HG02642 (cell line): ENCODE measurements at regions not wholly inside any gene's neighbourhood (a gene's known extent, or its start where the extent isn't known, plus 50 kb on each side); places are given as distances from the start of the nearest gene placed in this dataset.

Experiments used
- ATAC-seq: cut with Tn5 transposase; IDR thresholded peaks from one replicate; pipeline ENCODE4 v1.9.1; 2021; ENCODE audit warnings: mild to moderate bottlenecking; ENCODE audit not compliant: unreplicated experiment, poor library complexity

DNA sequence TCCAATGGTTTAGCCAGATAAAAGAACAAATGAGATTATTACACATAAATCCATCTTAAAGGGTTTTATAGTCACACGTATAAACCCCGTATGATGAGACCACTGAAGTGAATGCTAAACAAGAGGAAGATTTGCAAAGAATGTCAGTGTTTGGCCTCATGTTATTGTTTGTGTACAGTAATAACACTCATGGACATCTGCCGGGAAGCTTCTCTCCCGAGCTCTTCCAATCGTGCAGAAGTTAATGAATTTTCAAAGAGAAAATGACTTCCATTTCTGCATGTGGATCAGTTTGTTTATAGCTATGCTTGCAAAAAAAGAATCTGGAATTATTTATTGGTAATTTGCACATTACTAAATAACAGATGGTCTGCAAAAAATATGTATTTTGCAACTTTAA lies 88.5 kb upstream of the APCDD1 start:
- no peak for ATAC-seq

DNA sequence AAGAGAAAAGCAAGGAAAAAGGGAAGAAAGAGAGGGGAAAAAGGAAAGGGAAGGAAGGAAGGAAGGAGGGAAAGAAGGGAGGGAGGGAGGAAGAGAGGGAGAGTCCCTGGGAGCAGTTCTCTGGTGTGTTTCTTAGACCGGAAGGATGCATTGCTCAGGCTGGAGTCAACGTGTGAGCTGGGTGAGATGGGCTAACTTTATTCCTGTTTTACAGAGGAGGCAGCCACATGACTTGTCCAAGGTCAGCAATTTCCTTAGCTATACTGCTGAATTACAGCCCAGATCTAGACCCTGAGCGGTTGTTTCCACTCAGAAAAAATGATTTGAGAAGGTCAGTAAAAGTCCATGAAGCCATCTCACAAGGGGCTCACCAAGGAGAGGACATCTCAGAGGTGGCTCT lies 86.6 kb upstream of the APCDD1 start:
- ATAC-seq: no peak

DNA sequence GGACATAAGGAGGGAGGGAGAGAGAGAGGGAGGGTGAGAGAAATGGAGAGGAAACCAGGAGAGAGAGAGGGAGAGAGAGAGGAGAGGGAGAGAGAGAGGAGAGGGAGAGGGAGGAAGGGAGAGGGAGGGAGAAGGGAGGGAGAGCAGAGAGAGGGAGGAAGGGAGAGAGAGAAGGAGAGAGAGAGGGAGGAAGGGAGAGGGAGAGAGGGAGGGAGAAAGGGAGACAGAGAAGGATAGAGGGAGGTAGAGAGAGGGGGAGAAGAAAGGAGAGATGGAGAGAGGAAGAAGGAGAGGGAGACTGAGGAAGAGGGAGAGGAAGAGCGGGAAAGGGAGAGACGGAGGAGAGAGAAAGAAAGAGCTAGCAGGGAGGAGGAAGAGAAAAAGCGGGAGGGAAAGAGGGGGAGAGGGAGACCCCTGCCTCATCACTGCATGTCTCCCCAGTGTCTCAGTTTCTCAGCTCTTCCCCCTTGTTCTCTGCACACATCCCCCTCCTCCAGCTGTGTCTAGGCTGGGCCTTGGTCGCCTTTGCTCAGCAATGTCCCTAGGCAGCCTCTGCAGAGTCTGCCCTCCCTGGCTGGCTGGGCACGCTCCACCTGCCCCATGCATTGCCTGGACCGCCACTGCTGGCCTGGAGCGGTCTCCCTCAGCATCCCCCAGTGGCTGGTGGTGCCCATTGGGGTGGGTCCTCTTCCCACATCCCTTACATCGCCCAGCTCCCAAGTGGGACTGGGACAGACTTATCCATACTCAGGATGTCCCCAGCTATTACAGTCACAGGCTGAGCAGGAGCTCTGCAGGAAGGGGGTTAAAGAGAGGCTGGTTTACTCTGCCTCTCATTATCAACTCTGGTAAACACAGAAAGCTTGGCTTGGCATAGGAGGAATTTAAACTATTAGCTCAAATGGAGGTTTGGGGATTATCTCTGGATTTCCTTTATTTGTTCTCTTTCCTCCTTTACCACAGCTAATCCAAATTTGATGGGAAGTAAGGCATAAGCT lies 85.7 kb upstream of the APCDD1 start:
- ATAC-seq: no peak

DNA sequence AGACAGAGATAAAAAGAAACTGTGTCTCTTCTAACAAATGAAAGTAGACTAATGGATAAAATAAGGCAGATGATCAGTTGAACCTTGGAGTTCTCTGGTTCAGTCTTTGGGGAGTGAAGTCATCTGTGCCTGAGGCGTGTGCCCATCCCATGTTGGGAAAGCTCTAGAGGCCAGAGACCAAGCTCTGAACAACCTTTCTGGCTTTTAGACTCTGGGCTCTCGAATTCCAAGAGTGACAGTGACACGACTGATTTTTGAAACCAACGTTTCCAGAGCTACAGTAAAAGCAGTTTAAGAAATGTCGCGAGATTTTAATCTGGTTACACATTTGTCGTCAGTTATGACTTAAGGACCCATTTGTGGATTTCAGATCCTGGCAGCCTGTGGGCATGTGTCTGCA lies 83.7 kb upstream of the APCDD1 start:
- no peak for ATAC-seq

DNA sequence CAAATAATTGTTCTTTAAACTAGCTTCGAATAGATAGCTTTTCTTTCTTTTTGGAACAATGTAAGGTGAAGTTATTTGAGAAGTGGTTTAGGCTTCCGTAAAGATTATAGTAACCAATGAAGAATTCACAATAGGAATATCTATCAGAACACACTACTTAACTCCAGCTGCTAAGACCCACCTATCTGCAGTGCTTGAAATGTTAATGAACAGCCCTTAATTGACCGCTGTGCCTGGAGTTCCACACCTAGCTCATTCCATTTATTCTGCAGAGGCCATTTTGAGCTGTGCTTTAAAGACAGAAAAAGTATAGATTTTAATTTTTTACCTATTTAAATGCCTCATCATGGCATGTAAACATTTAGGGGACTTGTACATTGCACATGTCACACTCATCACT lies 83.3 kb upstream of the APCDD1 start:
- no peak for ATAC-seq

DNA sequence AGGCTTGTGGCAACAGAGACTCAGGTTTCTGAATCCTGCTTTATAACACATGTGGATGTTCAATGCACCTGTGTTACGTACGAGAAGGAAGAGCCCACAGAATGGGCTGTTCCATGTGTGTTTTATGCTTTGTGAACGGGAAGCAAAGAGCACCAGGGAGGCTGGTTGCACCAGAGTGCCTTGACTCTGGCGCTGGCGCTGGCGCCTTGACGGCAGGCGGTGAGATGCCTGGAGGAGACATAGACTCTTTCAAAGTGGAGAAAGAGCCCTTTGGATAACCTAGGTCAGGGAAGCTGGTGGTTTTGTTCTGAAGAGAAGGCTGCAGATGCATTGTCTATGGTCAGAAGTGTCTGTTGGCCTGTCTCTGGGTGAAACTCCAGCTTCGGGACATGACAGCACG lies 80.2 kb upstream of the APCDD1 start:
- no peak for ATAC-seq

- no peak for ATAC-seq
Measured at GRCh38 chr18:10374636-10375293, 79.7 kb upstream of the APCDD1 start.

GRCh38 chr18:10376731-10377130 lies 77.7 kb upstream of the APCDD1 start:
- ATAC-seq: no peak

DNA sequence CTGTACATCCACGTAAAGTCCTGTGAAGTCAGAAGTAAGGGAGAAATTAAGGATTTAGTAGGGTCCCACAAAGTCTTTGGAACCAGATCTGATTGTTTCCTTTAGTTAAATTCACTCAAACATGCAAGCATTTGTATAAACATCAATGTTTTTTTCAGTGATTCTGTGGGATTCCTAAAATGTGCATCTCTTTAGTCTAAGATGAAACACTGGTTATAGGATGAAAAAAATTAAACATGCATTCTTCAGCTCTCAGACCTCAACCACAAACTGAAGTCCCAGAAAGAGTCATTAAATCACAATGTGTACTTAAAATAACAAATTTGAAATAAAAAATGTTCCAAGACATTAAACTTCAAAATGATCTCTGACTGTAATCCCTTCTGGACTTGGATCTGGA lies 76.5 kb upstream of the APCDD1 start:
- no peak for ATAC-seq

- ATAC-seq: no peak
Measured at GRCh38 chr18:10378688-10379420, 75.6 kb upstream of the APCDD1 start.

DNA sequence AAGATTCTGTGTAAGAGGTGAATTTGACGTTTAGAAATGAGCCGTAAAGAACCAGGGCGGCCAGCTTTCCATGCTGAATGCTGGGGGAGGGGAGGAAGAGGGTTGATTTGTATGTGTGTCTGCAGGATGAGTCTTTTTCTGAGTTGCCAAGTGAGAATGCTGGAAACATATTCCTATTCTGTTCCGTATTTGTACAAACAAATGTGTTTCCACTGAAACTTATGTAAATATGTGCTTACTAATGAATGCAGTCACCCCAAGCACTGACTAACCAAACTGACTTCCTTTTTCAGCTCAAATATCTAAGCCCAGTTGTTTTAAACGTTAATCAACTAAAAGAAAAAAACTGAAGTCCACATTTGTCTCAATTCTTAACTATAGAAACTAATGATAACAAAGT lies 74.9 kb upstream of the APCDD1 start:
- ATAC-seq: no peak

DNA sequence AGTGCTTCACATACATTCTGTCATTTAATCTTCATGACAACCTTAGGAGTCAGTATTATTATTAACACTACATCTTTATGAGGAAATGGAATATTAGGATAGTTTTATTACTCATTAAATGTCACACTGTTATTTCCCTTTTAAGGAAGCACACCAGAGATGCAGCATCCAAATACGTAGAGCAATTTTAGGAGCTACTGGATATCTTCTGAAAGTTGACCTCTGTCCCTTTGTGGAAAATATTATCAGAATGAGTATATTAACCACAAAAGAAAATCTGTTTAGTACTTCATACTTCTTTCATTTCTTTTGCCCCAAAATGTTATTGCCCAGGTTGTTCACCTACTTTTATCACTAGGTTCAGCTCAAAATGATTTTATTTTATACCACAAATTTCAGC lies 72.9 kb upstream of the APCDD1 start:
- no peak for ATAC-seq

- no peak for ATAC-seq
Measured at GRCh38 chr18:10381951-10382350, 72.5 kb upstream of the APCDD1 start.

- no peak for ATAC-seq
Measured at GRCh38 chr18:10386049-10386448, 68.4 kb upstream of the APCDD1 start.

GRCh38 chr18:10386956-10387355 lies 67.5 kb upstream of the APCDD1 start:
- no peak for ATAC-seq

DNA sequence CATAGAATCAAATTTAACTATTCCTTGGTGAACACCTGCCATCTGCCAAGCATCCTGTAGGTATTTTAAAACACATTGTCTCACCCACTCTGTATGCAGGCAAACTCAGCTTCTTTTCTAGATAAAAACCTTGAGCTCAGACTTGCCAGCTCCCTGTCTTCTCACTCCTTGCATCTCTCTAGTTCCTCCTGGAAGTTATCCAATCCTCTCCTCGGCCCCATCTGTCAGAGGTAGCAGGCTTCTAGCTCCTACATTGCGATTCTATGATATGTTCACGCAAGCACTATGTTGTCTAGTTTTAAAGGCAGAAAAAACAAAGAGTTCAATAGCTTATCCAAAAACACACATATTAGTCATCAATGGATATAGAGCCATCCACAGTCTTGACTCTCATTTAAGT lies 67.0 kb upstream of the APCDD1 start:
- ATAC-seq: no peak

GRCh38 chr18:10388373-10388772 lies 66.1 kb upstream of the APCDD1 start:
- ATAC-seq: no peak

- ATAC-seq: peak; percentile 70
Measured at GRCh38 chr18:10391506-10391905, 62.9 kb upstream of the APCDD1 start.

DNA sequence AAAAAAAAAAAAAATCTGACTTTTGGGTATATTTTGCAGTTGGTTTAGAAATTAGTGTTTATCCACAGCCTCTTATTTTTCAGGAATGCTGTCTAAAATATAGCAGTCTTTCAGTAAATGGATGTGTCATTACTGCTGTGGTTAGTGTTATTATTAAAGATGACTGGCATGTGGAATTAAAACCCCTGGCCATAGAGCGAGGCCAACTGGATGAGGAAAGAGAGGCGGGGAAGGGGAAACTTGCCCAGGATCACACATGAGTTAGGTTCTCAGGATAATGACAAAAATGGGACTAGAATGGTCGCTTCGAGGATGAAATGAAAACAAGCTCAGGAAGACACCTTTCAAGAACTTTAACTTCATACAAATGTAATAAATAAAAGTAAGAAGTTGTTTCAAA lies 57.4 kb upstream of the APCDD1 start:
- no peak for ATAC-seq

- ATAC-seq: no peak
Measured at GRCh38 chr18:10398571-10398970, 55.9 kb upstream of the APCDD1 start.

GRCh38 chr18:10399465-10399864 lies 55.0 kb upstream of the APCDD1 start:
- ATAC-seq: no peak
